GM23248 (cell line): ENCODE measurements at regions not wholly inside any gene's neighbourhood (a gene's known extent, or its start where the extent isn't known, plus 50 kb on each side); places are given as distances from the start of the nearest gene placed in this dataset.

ENCODE experiments used
- DNase-seq: peaks from one replicate; pipeline ENCODE4 v3.0.0-alpha.2; 2015
- H2AFZ ChIP-seq: fragments of 200-600 bp; sonication (generic); 2 replicates; pipeline ENCODE4 v1.6.1; 2016; ENCODE audit warnings: antibody characterized with exemption
- H3F3A ChIP-seq: fragments of 200-600 bp; sonication (generic); 2 replicates; pipeline ENCODE4 v1.6.1; 2016; ENCODE audit warnings: mild to moderate bottlenecking, antibody characterized with exemption, mixed run types; ENCODE audit not compliant: insufficient read depth
- H3K27ac ChIP-seq: fragments of 200-600 bp; sonication (generic); 2 replicates; pipeline ENCODE4 v1.5.1; 2016; ENCODE audit warnings: mild to moderate bottlenecking
- H3K27me3 ChIP-seq: fragments of 200-600 bp; sonication (generic); replicated peaks from 2 replicates; pipeline ENCODE4 v1.6.1; 2016; ENCODE audit warnings: mild to moderate bottlenecking; ENCODE audit not compliant: insufficient read depth
- H3K36me3 ChIP-seq: fragments of 200-600 bp; sonication (generic); 2 replicates; pipeline ENCODE4 v1.6.1; 2016; ENCODE audit warnings: low read depth, mild to moderate bottlenecking
- H3K4me1 ChIP-seq: fragments of 200-600 bp; sonication (generic); 2 replicates; pipeline ENCODE4 v1.6.1; 2016; ENCODE audit warnings: mild to moderate bottlenecking; ENCODE audit not compliant: insufficient read depth
- H3K4me2 ChIP-seq: fragments of 200-600 bp; sonication (generic); one replicate; pipeline ENCODE4 v1.6.1; 2016; ENCODE audit warnings: mild to moderate bottlenecking; ENCODE audit not compliant: unreplicated experiment
- H3K4me3 ChIP-seq: fragments of 200-600 bp; sonication (generic); 2 replicates; pipeline ENCODE4 v1.5.1; 2016; ENCODE audit warnings: mild to moderate bottlenecking
- H3K79me2 ChIP-seq: fragments of 200-600 bp; sonication (generic); 2 replicates; pipeline ENCODE4 v1.6.1; 2016; ENCODE audit warnings: mild to moderate bottlenecking; ENCODE audit not compliant: insufficient read depth
- H3K9ac ChIP-seq: fragments of 200-600 bp; sonication (generic); 2 replicates; pipeline ENCODE4 v1.6.1; 2016; ENCODE audit warnings: mild to moderate bottlenecking
- H3K9me2 ChIP-seq: fragments of 200-600 bp; sonication (generic); 2 replicates; pipeline ENCODE4 v1.6.1; 2016; ENCODE audit warnings: mixed run types, mild to moderate bottlenecking, moderate library complexity; ENCODE audit not compliant: insufficient read depth
- H3K9me3 ChIP-seq: fragments of 200-600 bp; sonication (generic); one replicate; pipeline ENCODE4 v1.6.1; 2017; ENCODE audit warnings: low read depth
- H4K20me1 ChIP-seq: fragments of 200-600 bp; sonication (generic); 2 replicates; pipeline ENCODE4 v1.6.0; 2016; ENCODE audit not compliant: insufficient read depth
- EZH2 ChIP-seq: fragments of 200-600 bp; sonication (generic); IDR thresholded peaks from 2 replicates; pipeline ENCODE4 v1.6.1; 2018; ENCODE audit warnings: antibody characterized with exemption, mild to moderate bottlenecking; ENCODE audit not compliant: insufficient read depth, poor library complexity, severe bottlenecking
- EZH2phosphoT487 ChIP-seq: fragments of 200-600 bp; sonication (generic); IDR thresholded peaks from 2 replicates; pipeline ENCODE4 v1.6.1; 2018; ENCODE audit warnings: antibody characterized with exemption, moderate library complexity, mild to moderate bottlenecking, low read depth; ENCODE audit not compliant: insufficient read depth
- WGBS, 2 experiments: methylation state at CpG; one replicate each; pipeline ENCODE4 v1.1.6; 2015 to 2017; ENCODE audit warnings: low lambda C conversion rate in 2 of 2, low coverage in 1 of 2; ENCODE audit errors: missing lambda C conversion rate in 2 of 2; 5-methylcytosine and 5-hydroxymethylcytosine counted together
- in situ Hi-C: fragments of 300-500 bp; cut with MboI; formaldehyde crosslinking; loops from 2 replicates; pipeline ENCODE4 v1.15.0; 2020

- H3K4me1 ChIP-seq: no peaks in the 10 kb centered on the region
- no peaks in the 10 kb centered on the region for H3F3A ChIP-seq
- no peaks in the 10 kb centered on the region for H3K27me3 ChIP-seq
- H3K4me3 ChIP-seq: no peak overlapping the region
- no peaks in the 10 kb centered on the region for H3K9me3 ChIP-seq
- in situ Hi-C loops: no loop called here
- no peaks in the 10 kb centered on the region for H3K79me2 ChIP-seq
- no peak overlapping the region for H3K9ac ChIP-seq
- DNase-seq: no peak
- no peak overlapping the region for H2AFZ ChIP-seq
- WGBS, 2 experiments: 79 to 84% methylated on average over 1 of the region's 1 CpG
- H3K9me2 ChIP-seq: no peaks in the 10 kb centered on the region
- no peaks in the 10 kb centered on the region for H3K36me3 ChIP-seq
- H4K20me1 ChIP-seq: no peaks in the 10 kb centered on the region
- no peak overlapping the region for H3K27ac ChIP-seq
- TF ChIP-seq EZH2phosphoT487 (no peak), EZH2 (no peak)
- H3K4me2 ChIP-seq: no peak overlapping the region
Observed at GRCh38 chr1:82268826-82269225, 468.1 kb downstream of the ADGRL2 start.

DNA sequence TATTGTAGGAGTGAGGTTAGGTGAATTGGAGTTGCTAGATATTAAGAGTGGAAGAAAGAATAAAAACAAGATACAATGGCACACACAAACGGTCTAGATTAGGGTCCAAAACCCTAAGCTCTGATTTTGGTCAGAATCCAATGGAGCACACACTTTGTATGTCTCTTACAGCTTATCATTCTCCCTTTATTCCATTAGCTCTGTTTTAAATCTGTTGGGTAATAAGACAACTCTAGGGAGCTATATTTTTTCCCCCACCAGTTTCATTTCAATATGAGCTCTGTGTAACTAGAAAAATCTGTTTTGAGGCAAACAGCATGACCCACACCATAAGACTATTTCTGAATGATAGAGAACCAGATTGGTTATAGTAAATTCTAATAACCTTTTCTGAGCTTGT is 465.6 kb downstream of the ADGRL2 start:
- no peak overlapping the region for H3K27ac ChIP-seq
- in situ Hi-C loops: no loop called here
- H3K9me2 ChIP-seq: no peaks in the 10 kb centered on the region
- no peaks in the 10 kb centered on the region for H3K79me2 ChIP-seq
- H4K20me1 ChIP-seq: no peaks in the 10 kb centered on the region
- no peaks in the 10 kb centered on the region for H3K9me3 ChIP-seq
- no peak overlapping the region for H3K4me3 ChIP-seq
- H2AFZ ChIP-seq: no peak overlapping the region
- H3F3A ChIP-seq: no peaks in the 10 kb centered on the region
- no peak overlapping the region for H3K4me2 ChIP-seq
- H3K9ac ChIP-seq: no peak overlapping the region
- no peak for DNase-seq
- TF ChIP-seq EZH2phosphoT487 (no peak), EZH2 (no peak)
- 6% methylated on average over 1 of the region's 1 CpG for WGBS, 2 experiments
- no peaks in the 10 kb centered on the region for H3K27me3 ChIP-seq
- no peaks in the 10 kb centered on the region for H3K36me3 ChIP-seq
- H3K4me1 ChIP-seq: no peaks in the 10 kb centered on the region

- no peaks in the 10 kb centered on the region for H3K36me3 ChIP-seq
- WGBS, 2 experiments: 49 to 50% methylated on average over 5 of the region's 5 CpGs
- no peaks in the 10 kb centered on the region for H3K9me2 ChIP-seq
- in situ Hi-C loops: no loop called here
- no peaks in the 10 kb centered on the region for H3K79me2 ChIP-seq
- no peaks in the 10 kb centered on the region for H4K20me1 ChIP-seq
- TF ChIP-seq EZH2: no peak
- TF ChIP-seq EZH2phosphoT487: no peak
- no peak overlapping the region for H3K4me2 ChIP-seq
- H3K9me3 ChIP-seq: no peaks in the 10 kb centered on the region
- no peak overlapping the region for H3K27ac ChIP-seq
- no peaks in the 10 kb centered on the region for H3K4me1 ChIP-seq
- H3K27me3 ChIP-seq: no peaks in the 10 kb centered on the region
- no peak overlapping the region for H3K9ac ChIP-seq
- H3F3A ChIP-seq: no peaks in the 10 kb centered on the region
- no peak overlapping the region for H2AFZ ChIP-seq
- DNase-seq: no peak
- no peak overlapping the region for H3K4me3 ChIP-seq
Observed at GRCh38 chr1:82265436-82265835, 464.7 kb downstream of the ADGRL2 start.

DNA sequence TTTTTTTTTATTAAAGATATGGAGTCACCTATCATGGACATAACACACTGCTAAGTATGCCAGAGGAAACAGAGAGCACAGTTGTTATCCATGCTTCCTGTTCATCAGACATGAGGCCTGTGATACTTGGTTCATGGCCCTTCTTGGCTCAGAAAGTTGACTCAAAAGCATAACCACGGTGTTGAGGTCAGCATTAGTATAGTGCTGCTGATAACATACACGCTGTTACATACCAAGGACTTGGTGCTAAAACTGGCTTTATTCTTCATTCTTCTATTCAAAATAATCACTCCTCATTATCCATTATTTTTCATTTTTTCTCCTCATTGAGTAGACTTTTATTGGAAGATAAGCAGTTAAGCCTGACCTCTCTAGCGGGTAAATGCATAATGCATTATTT is 464.1 kb downstream of the ADGRL2 start:
- 59 to 67% methylated on average over 3 of the region's 3 CpGs for WGBS, 2 experiments
- in situ Hi-C loops: no loop called here
- Histone ChIP-seq H3K9me3 (no peaks in the 10 kb centered on the region), H3K27me3 (no peaks in the 10 kb centered on the region), H3K36me3 (no peaks in the 10 kb centered on the region), H3F3A (no peaks in the 10 kb centered on the region), H4K20me1 (no peaks in the 10 kb centered on the region), H3K4me1 (no peaks in the 10 kb centered on the region), H2AFZ (no peak overlapping the region), H3K4me2 (no peak overlapping the region), H3K27ac (no peak overlapping the region), H3K9ac (no peak overlapping the region), H3K9me2 (no peaks in the 10 kb centered on the region), H3K79me2 (no peaks in the 10 kb centered on the region), H3K4me3 (no peak overlapping the region)
- no peak for DNase-seq
- TF ChIP-seq EZH2phosphoT487 (no peak), EZH2 (no peak)

DNA sequence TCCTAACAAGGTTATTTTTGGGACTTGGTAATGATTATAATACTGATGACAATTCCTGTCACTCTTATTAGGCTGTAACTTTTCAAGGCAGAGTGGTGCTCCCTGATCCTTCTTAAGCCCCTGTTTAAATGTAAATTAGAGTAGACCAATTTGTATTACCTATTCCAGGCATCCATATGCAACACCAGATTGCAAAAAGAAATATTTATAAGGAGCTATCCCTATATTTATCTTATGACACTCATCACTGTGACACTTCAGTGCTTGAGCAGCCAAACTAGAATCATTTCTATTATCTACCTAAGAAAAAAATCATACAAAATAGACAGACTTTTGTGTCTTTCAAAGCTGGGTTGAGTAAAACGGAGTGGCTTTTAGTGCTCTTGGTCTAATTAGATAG is 462.7 kb downstream of the ADGRL2 start:
- Histone ChIP-seq H3K27ac (no peak overlapping the region), H3K36me3 (no peaks in the 10 kb centered on the region), H3K9me3 (no peaks in the 10 kb centered on the region), H3K9ac (no peak overlapping the region), H2AFZ (no peak overlapping the region), H3K4me3 (no peak overlapping the region), H4K20me1 (no peaks in the 10 kb centered on the region), H3K9me2 (no peaks in the 10 kb centered on the region), H3K4me2 (no peak overlapping the region), H3K79me2 (no peaks in the 10 kb centered on the region), H3K4me1 (no peaks in the 10 kb centered on the region), H3F3A (no peaks in the 10 kb centered on the region), H3K27me3 (no peaks in the 10 kb centered on the region)
- in situ Hi-C loops: no loop called here
- 28 to 50% methylated on average over 1 of the region's 1 CpG for WGBS, 2 experiments
- TF ChIP-seq EZH2: no peak
- TF ChIP-seq EZH2phosphoT487: no peak
- no peak for DNase-seq
